Gastrocnemius medialis (tissue), 4 donors: ENCODE measurements at regions not wholly inside any gene's neighbourhood (a gene's known extent, or its start where the extent isn't known, plus 50 kb on each side); places are given as distances from the start of the nearest gene placed in this dataset.

Experiments
- CTCF ChIP-seq, 5 experiments: fragments of 450-650 bp in 3 of 5; fragments of 200-600 bp in 2 of 5; sonication (generic) in 2 of 5; IDR thresholded peaks in 4 of 5; conservative IDR thresholded peaks in 1 of 5; 1 replicate in 4 of 5; 2 replicates in 1 of 5; pipeline ENCODE4 v1.5.1; 2016 to 2019; ENCODE audit warnings: antibody characterized with exemption in 5 of 5, mild to moderate bottlenecking in 3 of 5, moderate library complexity in 3 of 5
- POLR2A ChIP-seq, 2 donors: fragments of 450-650 bp; IDR thresholded peaks; one replicate each; pipeline ENCODE4 v1.6.1; 2017; ENCODE audit warnings: antibody characterized with exemption in 2 of 2, mild to moderate bottlenecking in 2 of 2, moderate library complexity in 2 of 2

GRCh38 chr3:193809106-193809505 lies 216.1 kb downstream of the OPA1 start:
- TF ChIP-seq POLR2A (IDR thresholded peaks at IDR 0.05) (no peak), CTCF (IDR thresholded peaks at IDR 0.05 in 4 of 5, conservative IDR thresholded peaks at IDR 0.05 in 1 of 5) (no peak)
